ENCODE measurements at regions not wholly inside any gene's neighbourhood (a gene's known extent, or its start where the extent isn't known, plus 50 kb on each side); places are given as distances from the start of the nearest gene placed in this dataset.

- no peak for DNase-seq (ENCODE audit: low read depth in 1 of 2, low spot score in 1 of 2)
- TF ChIP-seq REST (IDR thresholded peaks at IDR 0.05; ENCODE audit: insufficient replicate concordance, low read depth) (no peak), GABPA (IDR thresholded peaks at IDR 0.05; ENCODE audit: low read depth) (no peak), CTCF (IDR thresholded peaks at IDR 0.05; ENCODE audit: insufficient read depth, low read length) (no peak), POLR2AphosphoS5 (IDR thresholded peaks at IDR 0.05; ENCODE audit: low read depth) (no peak), SPI1 (IDR thresholded peaks at IDR 0.05; ENCODE audit: borderline replicate concordance, low read depth) (no peak)
- Histone ChIP-seq H3K27me3 (ENCODE audit: insufficient read depth, poor library complexity, severe bottlenecking) (no peaks in the 10 kb centered on the region), H3K27ac (replicated peaks) (no peak overlapping the region), H3K4me3 (replicated peaks; ENCODE audit: insufficient read depth, low read length) (no peak overlapping the region)
Observed at GRCh38 chr10:118908557-118909256, 120.8 kb upstream of the NANOS1 start.

GRCh38 chr10:118910702-118911101, 118.8 kb upstream of the NANOS1 start:
- Histone ChIP-seq H3K27ac (replicated peaks) (no peak overlapping the region), H3K27me3 (ENCODE audit: insufficient read depth, poor library complexity, severe bottlenecking) (no peaks in the 10 kb centered on the region), H3K4me3 (replicated peaks; ENCODE audit: insufficient read depth, low read length) (no peak overlapping the region)
- DNase-seq (ENCODE audit: low read depth in 1 of 2, low spot score in 1 of 2), result no peak
- TF ChIP-seq POLR2AphosphoS5 (IDR thresholded peaks at IDR 0.05; ENCODE audit: low read depth), result no peak
- TF ChIP-seq SPI1 (IDR thresholded peaks at IDR 0.05; ENCODE audit: borderline replicate concordance, low read depth), result no peak
- no peak for TF ChIP-seq GABPA (IDR thresholded peaks at IDR 0.05; ENCODE audit: low read depth)
- TF ChIP-seq CTCF (IDR thresholded peaks at IDR 0.05; ENCODE audit: insufficient read depth, low read length), result no peak
- no peak for TF ChIP-seq REST (IDR thresholded peaks at IDR 0.05; ENCODE audit: insufficient replicate concordance, low read depth)

GRCh38 chr10:118911363-118911762, 118.2 kb upstream of the NANOS1 start:
- H3K4me3 ChIP-seq (replicated peaks; ENCODE audit: insufficient read depth, low read length), result no peak overlapping the region
- no peak for DNase-seq (ENCODE audit: low read depth in 1 of 2, low spot score in 1 of 2)

More at GRCh38 chr10:118911363-118911762, 118.2 kb upstream of the NANOS1 start:
- H3K27me3 ChIP-seq (ENCODE audit: insufficient read depth, poor library complexity, severe bottlenecking), result no peaks in the 10 kb centered on the region
- TF ChIP-seq REST (IDR thresholded peaks at IDR 0.05; ENCODE audit: insufficient replicate concordance, low read depth) (no peak), POLR2AphosphoS5 (IDR thresholded peaks at IDR 0.05; ENCODE audit: low read depth) (no peak), GABPA (IDR thresholded peaks at IDR 0.05; ENCODE audit: low read depth) (no peak), SPI1 (IDR thresholded peaks at IDR 0.05; ENCODE audit: borderline replicate concordance, low read depth) (no peak), CTCF (IDR thresholded peaks at IDR 0.05; ENCODE audit: insufficient read depth, low read length) (no peak)
- H3K27ac ChIP-seq (replicated peaks), result no peak overlapping the region
